ENCODE measurements at regions not wholly inside any gene's neighbourhood (a gene's known extent, or its start where the extent isn't known, plus 50 kb on each side); places are given as distances from the start of the nearest gene placed in this dataset.
"Not testable (repeated sequence)": the region's sequence is repeated elsewhere in the genome, so short reads cannot be mapped to it uniquely, and the experiment has no call there.

DNA sequence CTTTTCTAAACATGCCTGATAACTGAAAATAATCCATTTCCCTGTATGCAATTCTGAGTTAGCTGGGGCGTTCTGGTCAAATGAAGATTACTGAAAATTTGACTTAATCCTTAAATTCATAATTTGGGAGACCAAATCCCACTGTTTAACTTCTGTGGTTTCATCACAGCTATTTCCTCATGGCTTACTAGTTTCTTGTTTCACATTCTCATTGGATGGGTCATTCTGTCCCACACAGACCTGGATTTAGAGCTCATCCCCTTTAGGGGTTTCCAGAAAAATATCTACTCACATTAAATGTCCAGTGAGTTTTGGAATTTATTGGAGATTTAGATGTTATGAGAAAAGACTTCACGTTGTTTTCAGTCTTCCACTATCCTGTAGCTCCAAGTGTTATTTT lies 709.3 kb upstream of the KLHL1 start:
- in situ Hi-C loops (cut with MboI; ENCODE audit: low sequenced_read_pairs) = no loop called here

DNA sequence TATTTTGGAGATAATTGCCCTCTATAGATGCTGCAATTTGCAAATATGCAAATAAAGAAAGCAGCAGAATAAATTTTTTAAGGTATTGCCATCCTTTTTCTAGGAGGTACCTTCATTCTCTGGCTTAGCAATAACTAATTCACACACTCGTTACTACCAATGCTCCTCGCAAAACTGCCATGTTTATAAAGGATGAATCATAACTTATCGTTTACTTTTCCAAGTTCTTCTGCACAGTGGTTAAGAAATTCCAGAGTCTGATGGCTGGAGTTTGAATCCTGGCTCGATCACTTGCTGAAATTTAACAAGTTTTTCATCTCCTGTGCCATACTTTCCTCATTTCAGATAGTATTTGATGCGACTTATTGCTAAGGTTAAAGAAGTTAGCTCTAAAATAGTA lies 708.6 kb upstream of the KLHL1 start:
- in situ Hi-C loops (cut with MboI; ENCODE audit: low sequenced_read_pairs) = no loop called here

GRCh38 chr13:70814684-70815083 lies 706.4 kb upstream of the KLHL1 start:
- in situ Hi-C loops (cut with MboI; ENCODE audit: low sequenced_read_pairs) = no loop called here

DNA sequence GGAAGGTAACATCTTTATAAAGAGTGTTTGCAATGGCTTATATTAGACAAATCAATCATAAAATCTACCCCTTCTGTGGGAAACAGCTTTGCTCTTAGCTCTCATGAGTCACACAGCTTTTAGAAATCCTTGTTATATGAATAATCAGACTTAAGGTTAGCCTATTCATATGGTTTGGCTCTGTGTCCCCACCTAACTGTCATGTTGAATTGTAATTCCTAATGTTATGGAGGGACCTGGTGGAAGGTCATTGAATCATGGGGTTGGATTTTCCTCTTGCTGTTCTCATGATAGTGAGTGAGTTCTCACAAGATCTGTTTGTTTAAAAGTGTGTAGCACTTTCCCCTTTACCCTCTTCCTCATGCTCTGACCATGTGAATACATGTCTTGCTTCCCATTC lies 704.2 kb upstream of the KLHL1 start:
- in situ Hi-C loops (cut with MboI; ENCODE audit: low sequenced_read_pairs) = no loop called here

DNA sequence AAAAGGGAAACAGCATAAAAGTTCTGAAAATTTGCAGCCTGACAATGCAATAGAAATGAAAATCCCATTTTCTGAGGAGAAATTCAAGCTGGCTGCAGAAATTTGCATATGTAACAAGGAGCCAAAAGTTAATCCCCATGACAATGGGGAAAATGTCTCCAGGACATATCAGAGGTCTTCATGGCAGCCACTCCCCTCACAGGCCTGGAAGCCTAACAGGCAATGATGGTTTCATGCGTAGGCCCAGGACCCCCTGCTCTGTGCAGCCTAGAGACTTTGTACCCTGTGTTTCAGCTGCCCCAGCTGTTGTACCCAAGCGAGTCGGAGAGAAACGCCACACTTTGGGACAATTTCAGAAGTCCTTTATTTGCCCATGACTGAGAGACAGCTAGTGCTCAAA lies 701.3 kb upstream of the KLHL1 start:
- in situ Hi-C loops (cut with MboI; ENCODE audit: low sequenced_read_pairs) = no loop called here

- in situ Hi-C loops (cut with MboI; ENCODE audit: low sequenced_read_pairs) = no loop called here
Measured at GRCh38 chr13:70798385-70798784, 690.1 kb upstream of the KLHL1 start.

GRCh38 chr13:70795484-70795883 lies 687.2 kb upstream of the KLHL1 start:
- in situ Hi-C loops (cut with MboI; ENCODE audit: low sequenced_read_pairs) = no loop called here

DNA sequence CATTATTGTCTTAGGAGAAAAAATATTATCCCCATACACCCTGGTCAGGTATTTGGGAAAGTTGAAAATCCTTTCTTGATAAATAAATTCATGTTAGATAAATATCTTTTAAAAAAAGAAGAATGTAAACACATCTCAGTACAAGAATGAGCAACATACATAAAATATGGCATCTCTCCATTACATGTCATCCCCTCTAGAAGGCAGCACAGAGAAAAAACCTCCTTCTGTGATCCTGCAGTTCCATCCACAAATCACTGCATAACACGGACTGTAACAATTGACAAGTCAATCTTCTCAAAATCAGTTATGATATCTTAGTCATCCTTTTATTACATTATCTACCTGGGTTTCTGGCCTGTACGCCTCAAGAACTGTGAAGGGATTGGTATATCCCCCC lies 683.9 kb upstream of the KLHL1 start:
- in situ Hi-C loops (cut with MboI; ENCODE audit: low sequenced_read_pairs) = no loop called here

DNA sequence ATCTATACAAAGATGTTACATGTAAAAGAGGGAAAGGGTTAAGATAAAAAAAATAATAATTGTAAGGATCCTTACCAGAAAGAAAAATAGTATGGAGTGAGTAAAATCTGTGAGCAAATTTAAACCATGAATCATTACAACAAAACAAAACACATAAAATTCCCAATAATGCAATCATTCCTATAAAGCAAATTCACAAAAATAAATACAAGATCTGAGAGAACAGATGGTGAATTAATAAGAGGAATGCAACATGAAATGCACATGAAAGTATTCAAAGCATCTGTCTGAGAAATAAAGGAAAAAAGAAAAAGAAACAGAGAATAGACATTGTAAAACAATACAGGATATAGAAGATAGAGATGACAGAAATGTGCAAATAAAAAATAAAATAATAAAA lies 681.5 kb upstream of the KLHL1 start:
- in situ Hi-C loops (cut with MboI; ENCODE audit: low sequenced_read_pairs) = no loop called here

GRCh38 chr13:70788074-70788473 lies 679.8 kb upstream of the KLHL1 start:
- in situ Hi-C loops (cut with MboI; ENCODE audit: low sequenced_read_pairs) = no loop called here

GRCh38 chr13:70784207-70784989 lies 676.1 kb upstream of the KLHL1 start:
- in situ Hi-C loops (cut with MboI; ENCODE audit: low sequenced_read_pairs) = no loop called here

GRCh38 chr13:70769817-70770216 lies 661.6 kb upstream of the KLHL1 start:
- in situ Hi-C loops (cut with MboI; ENCODE audit: low sequenced_read_pairs) = no loop called here

DNA sequence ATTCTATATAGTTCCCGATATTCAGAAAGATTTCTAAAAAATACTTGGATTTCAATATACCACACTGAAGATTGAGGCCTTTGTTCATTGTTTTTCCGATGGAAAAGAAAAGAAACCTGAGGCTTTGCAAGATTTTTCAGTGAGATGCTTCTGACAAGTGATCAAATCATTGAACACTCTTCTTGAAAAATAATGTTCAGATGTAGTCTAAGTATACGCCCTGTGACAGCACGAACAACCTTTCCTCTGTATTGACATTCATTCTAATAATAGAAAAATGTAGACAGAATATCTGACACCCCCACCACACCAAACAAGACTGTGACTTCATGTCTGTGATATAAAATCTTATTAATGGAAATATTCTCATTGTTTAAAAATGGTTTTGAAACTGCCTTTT lies 650.7 kb upstream of the KLHL1 start:
- in situ Hi-C loops (cut with MboI; ENCODE audit: low sequenced_read_pairs) = no loop called here

GRCh38 chr13:70756088-70756487 lies 647.8 kb upstream of the KLHL1 start:
- in situ Hi-C loops (cut with MboI; ENCODE audit: low sequenced_read_pairs) = no loop called here

DNA sequence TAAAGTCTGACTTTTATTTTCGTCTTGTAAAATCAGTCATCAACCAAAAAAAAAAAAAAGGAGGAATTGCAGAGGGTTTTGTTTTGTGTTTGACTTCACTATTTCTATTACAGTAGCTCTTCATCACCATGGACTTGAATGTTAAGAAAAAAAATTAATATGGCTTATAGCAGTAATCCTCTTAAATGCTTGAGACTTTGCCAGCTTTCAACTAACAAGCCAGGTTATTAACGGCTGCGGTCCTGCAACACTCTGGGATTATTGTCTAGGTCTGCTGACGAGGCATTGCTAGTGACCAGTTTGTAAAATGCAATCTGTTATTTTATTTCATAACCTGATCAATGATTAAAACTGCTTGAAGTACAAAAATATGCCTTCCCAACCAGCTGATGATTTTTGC lies 647.2 kb upstream of the KLHL1 start:
- in situ Hi-C loops (cut with MboI; ENCODE audit: low sequenced_read_pairs) = no loop called here

DNA sequence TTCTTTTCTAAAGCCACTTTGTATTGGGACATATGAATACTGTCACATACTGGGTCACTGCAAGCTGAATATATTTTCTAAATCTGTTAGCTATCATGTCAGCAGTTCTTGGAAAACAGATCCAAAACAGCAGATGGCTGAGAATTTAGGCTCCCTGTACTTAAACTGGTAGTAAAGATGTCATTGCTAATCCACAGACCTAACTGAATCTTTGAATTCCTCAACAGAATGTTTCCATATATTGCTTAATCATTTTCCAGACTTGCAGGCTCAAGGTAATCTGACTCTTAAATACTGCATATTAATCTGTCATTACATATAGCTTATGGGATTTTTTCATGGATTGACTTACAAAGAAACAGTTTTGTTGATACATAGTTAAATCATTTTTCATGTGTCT lies 639.0 kb upstream of the KLHL1 start:
- in situ Hi-C loops (cut with MboI; ENCODE audit: low sequenced_read_pairs) = no loop called here

- in situ Hi-C loops (cut with MboI; ENCODE audit: low sequenced_read_pairs) = not testable (repeated sequence)
Measured at GRCh38 chr13:70746469-70746868, 638.2 kb upstream of the KLHL1 start.

DNA sequence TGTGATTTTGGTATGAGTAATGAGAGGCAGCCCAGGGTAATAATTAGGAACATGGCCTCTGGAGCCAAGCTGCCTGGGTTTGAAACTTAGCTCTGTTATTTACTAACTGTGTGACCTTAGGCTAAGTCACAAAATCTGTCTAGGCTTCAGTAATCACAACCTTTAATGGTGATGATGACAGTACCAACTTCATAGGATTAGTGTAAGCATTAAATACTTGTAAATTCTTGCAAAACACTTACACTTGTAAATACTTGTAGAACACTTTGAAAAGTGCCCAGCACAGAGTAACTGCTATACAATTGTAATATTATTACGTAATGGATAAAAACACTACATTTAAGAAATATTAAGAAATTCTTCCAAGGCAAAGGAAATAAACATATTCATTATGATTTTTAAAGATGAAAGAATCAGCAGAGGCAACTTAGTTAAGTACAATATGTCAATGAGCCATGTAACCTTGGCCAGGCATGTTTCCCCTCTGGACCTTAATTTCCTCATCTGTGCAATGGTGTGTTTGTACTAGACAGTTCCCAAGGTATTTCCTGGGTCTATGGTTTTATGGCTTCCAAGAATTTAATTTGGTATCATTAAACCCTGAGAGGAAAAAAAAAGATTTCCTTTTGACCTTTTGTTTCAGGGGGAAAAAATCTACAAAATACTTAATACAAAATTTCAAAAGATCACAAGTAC lies 628.5 kb upstream of the KLHL1 start:
- in situ Hi-C loops (cut with MboI; ENCODE audit: low sequenced_read_pairs) = no loop called here

DNA sequence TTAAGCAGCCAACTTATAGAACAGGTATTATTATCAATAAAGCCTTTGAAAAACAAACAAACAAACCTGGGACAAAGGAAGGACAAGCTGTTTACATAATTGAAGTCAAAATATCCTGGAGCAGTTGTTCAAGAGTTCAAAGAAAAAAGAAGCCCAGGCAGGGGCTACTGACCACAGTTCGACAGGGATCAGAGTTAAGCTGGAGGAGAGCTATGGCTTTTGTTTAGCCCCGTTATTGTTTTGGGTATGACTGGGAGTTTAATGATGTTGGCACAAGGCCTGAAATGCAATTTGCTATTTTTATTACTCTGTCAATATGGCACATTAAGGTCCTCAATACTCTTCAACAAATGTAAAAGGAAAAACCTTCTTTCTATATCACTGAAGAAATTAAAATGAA lies 624.4 kb upstream of the KLHL1 start:
- in situ Hi-C loops (cut with MboI; ENCODE audit: low sequenced_read_pairs) = no loop called here

GRCh38 chr13:70729369-70729768 lies 621.1 kb upstream of the KLHL1 start:
- in situ Hi-C loops (cut with MboI; ENCODE audit: low sequenced_read_pairs) = no loop called here

DNA sequence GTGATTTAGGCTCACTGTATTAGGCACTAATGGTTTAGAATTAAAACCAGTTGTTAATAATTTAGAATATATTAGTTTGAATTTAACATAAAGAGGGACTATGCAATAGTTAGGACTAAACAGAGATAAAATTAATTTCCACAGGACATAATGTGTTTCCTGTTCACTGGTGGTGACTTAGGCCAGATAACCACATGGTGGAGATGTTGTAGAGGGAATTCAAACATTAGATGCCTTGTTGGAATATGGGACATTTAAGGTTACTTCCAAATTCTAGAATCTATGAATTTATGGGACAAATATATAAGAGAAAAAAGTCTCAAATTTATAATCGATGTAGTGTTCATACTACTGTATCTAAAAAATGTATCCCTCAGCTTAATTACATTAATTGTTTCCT lies 615.5 kb upstream of the KLHL1 start:
- in situ Hi-C loops (cut with MboI; ENCODE audit: low sequenced_read_pairs) = no loop called here

DNA sequence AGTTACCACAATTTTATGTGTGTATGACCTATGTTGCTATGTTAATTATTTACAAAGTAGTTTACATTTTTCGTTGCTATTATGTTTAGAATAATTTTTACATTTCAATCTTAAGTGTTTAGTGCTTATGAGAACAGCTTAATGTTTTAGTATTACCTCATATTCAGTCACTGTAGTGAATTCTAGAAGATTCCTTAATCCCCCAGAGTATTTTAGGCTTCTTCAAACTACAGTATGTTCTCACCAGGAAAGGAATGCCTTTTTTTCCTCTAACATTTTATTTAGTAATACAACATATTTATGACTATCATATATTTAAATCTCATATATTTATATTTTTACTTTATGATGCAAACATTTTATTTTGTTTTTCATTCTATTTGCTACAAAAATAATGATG lies 612.1 kb upstream of the KLHL1 start:
- in situ Hi-C loops (cut with MboI; ENCODE audit: low sequenced_read_pairs) = no loop called here

GRCh38 chr13:70714993-70715392 lies 606.7 kb upstream of the KLHL1 start:
- in situ Hi-C loops (cut with MboI; ENCODE audit: low sequenced_read_pairs) = no loop called here

All from HL-60/S4 treated with retinoic acid at 250 ng/mL for 4 days and 3 days (cell line).